Activated naive CD8-positive, alpha-beta T cell treated with anti-CD3 and anti-CD28 coated beads, Interleukin-2, amount 50 U/mL, for 16 hours (primary cell): ENCODE measurements at regions not wholly inside any gene's neighbourhood (a gene's known extent, or its start where the extent isn't known, plus 50 kb on each side); places are given as distances from the start of the nearest gene placed in this dataset.
"Not testable (repeated sequence)": the region's sequence is repeated elsewhere in the genome, so short reads cannot be mapped to it uniquely, and the experiment has no call there.

Source experiments
- DNase-seq: peaks from one replicate; pipeline ENCODE4 v3.0.0-alpha.2; 2020; ENCODE audit warnings: low read depth, low spot score

DNA sequence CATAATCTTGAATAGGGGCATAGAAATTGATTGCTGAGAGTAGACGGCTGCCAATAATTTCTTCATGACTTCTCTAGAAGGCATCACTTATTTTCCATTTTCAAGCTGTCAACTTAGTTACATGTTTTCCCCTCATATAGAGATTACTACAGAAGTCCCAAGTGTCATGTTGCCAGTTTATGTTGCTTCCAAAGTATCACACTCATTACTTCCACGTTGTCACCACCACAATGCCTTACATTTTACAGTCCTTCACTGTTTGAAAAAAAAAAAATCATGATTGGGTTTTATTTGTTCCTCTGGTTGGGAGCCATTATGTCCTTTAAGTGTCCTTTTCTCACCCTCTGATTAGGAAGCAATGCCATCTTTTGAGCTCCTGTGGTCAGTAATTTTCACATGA is 2144.6 kb upstream of the ACO1 start:
- no peak for DNase-seq

DNA sequence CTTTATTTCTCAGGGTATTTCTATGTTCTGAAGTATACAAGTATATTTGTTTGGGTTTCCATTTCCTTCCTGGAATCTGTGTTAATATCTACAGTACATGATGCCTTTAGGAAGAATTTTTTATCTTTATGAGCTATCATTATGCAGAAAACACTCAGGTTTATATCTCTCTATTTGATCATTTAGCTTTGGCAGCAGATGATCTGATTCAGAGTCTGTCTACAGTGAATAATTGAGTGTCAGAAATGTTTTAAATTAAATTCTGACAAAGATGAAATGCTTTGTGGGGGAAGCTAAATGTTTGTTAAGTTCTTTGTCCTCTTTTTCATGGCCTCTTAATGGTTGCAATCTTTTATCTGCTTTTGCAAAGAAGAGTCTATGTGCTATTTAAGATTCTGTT is 2141.0 kb upstream of the ACO1 start:
- DNase-seq = no peak

DNA sequence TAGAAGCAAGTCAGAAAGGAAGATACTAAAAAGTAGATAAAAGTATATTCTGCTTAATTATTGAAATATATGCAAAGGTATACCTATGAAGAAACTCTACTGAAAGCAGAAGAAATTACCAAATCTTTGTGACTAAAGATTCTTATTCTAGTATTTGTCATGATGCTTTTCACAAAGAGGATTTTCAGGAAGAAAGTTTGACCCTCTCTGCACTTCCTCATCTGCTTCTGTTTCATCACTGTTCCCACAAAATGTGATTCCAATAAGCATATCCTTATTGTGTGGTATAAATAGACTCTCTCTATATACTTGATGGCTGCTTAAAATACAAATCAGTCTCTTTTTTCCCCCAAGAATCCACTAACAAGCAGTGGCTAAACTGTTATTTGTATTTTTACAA is 2139.6 kb upstream of the ACO1 start:
- DNase-seq = no peak

DNA sequence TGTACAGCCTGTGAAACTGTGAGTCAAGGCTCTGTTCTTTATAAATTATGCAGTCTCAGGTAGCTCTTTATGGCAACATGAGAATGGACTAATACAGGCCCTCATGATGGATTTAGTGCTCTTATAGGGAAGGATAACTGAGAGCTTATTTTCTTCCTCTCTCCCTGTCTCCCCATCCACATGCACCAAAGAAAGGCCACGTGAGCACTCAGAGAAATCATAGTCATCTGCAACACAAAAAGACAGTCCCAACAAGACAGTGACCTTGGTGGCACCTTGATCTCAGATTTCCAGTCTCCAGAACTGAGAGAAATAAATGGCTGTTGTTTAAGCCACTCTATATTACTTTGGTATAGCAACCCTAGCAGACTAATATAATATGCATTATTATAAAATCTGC is 2133.6 kb upstream of the ACO1 start:
- DNase-seq = no peak

DNA sequence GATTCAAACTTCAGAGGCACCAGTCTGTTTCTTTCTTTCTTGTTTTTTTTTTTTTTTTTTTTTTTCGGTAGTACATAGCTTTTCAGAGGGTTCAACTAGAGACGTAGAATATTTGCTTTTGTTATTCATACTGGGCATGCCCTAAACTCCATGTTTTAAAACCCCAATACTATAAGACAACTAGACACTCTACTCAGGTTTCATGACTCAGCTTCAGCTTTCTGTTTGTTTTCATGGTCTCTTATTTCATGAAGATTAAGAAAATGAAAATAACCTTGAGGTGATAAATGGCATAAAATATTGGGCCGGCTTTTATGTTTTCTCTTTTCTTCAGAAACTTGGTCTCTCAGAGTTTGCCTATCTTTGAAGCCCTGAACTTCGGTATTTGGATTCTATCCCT is 2126.3 kb upstream of the ACO1 start:
- no peak for DNase-seq

DNA sequence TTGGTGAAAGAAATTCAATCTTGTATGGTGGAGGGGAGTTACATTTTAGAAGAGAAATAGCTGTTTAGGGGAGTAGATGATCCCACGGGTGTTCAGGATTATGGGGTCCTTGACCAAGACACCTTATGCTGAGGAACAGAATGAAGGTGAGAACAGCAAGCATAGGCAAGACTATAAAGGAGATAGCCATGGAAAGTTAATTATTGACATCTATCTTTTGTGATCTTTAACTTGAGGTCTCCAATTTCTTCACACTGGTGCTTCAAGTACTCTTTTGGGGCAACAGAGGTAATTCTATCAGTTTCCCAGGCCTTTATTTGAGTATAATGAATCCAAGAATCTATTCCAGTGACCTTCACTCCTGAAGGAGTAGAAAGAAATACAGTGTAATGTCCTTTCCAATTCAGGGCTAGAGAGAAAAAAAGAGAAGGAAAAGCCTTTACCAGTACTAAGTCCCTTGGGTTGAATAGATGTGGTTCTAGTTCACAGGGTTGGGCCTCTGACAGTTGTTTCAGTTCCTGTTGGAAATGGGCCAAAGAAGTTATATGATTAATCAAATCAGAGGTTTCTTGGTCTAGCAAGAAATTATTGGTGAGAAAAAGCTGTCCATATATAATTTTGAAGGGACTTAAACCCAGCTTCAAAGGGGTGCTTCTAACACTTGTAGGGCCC is 2104.1 kb upstream of the ACO1 start:
- DNase-seq = no peak

DNA sequence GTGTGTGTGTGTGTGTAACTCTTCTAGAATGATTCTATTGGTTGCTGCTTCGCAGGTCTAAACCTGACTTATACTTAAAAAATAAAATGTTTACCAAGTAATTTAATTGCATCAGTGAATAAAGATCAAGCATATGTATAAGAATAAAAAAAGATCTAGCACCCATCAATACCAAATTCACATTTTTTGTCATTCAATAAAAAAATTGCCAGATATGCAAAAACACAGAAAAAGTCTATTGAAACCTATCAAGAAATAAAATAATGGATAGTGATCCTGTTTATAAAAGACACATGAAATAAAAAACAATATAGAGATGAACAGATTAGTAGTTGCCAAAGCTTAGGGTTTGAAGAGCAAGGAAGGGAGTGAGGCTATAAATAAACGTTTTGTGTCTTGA is 2095.0 kb upstream of the ACO1 start:
- no peak for DNase-seq

DNA sequence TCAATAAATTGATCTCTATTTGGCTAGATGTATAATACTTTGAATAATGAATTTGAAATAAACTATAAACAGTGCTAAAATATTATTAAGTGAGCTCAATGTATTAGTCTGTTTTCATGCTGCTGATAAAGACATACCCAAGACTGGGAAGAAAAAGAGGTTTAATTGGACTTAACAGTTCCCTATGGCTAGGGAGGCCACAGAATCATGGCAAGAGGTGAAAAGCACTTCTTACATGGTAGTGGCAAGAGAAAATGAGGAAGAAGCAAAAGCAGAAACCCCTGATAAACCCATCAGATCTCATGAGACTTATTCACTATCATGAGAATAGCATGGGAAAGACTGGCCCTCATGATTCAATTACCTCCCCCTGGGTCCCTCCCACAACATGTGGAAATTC is 2092.4 kb upstream of the ACO1 start:
- DNase-seq = not testable (repeated sequence)

DNA sequence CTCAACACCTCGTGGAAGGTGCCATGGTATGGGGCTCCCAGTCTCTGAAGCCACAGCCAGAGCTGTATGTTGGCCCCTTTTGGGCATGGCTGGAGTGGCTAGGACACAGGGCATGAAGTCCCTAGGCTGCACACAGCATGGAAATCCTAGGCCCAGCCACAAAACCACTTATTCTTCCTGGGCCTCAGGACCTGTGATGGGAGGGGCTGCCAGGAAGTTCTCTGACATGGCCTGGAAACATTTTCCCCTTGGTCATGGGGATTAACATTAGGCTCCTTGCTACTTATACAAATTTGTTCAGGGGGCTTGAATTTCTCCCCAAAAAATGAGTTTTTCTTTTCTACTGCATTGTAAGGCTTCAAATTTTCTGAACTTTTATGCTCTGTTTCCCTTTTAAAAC is 2091.2 kb upstream of the ACO1 start:
- DNase-seq = no peak

DNA sequence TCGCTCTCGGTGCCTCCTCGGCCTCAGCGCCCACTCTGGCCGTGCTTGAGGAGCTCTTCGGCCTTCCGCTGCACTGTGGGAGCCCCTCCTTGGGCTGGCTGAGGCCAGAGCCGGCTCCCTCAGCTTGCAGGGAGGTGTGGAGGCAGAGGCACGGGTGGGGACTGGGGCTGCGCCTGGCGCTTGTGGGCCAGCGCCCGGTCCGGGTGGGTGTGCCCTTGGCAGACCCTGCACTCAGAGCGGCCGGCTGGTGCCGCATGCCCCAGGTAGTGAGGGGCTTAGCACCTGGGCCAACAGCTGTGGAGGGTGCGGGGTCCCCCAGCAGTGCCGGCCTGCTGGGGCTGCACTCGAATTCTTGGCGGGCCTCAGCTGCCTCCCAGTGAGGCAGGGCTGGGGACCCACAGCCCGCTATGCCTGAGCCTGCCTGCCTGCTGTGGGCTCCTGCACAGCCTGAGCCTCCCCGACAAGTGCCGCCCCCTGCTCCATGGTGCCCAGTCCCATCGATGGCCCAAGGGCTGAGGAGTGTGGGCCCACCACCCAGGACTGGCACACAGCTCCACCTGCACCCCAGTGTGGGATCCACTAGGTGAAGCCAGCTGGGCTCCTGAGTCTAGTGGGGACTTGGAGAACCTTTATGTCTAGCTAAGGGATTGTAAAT is 2085.2 kb upstream of the ACO1 start:
- DNase-seq = no peak

DNA sequence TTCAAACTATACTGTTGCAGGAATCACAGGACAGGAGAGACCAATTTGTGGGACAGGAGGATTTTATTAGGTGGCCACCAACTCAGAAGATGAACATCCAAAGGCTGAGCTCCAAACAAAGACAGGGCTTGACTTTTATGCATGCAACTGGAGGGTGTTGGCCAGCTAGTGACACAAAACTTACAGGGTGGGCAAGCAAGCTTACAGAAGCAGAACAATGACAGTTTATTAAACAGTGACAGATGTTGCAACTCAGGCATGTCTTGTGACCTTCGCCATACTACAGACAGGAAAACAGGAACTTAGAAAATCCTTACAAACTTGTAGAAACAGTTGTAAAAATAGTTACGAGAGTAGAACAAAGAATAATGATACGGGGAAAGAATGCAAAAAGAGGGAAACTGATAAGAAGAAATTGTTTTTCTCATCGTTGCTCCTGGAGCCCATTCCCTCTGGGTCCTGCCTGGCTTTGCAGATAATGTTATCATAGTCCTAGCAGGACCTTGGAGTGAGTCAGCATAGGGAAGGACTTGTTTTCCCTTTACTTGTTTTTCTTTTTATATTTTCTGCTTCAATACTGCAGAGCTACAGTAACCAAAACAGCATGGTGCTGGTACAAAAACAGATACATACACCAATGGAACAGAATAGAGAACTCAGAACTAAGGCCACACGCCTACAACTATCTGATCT is 2083.0 kb upstream of the ACO1 start:
- DNase-seq = no peak

DNA sequence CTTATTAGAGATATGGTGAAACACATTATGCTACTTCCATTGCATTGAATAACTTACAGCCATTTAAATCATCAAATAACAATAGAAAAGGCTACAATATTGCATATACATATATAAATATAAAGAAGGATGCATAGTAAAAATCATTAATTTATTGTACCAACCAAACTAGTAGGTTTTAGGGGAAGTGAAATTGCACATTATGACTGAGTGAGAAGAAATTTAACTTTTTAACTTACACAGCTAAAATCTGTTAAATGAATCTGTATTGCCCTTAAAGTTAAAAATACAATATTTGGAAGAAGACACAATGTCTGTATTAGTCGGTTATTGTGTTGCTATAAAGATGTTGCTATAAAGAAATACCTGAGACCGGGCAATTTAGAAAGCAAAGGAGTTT is 2073.7 kb upstream of the ACO1 start:
- no peak for DNase-seq

DNA sequence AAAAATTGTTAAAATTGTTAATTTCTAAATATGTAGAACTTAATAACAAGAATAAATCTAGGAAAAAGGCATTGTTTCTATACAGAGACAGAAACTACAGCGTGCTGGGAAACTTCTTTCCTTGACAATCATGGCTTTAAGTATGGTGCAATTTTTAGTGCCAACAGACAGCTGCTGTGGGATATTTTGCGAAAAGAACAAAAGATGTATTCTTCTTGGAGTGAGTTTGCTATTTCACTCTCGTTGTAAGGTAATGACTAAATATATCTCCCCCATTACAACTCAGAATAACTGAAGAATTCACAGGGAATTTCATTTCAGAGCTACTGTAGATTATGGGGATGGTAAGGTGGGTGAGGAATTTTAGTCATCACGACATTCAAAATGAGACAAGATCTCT is 2055.0 kb upstream of the ACO1 start:
- no peak for DNase-seq

DNA sequence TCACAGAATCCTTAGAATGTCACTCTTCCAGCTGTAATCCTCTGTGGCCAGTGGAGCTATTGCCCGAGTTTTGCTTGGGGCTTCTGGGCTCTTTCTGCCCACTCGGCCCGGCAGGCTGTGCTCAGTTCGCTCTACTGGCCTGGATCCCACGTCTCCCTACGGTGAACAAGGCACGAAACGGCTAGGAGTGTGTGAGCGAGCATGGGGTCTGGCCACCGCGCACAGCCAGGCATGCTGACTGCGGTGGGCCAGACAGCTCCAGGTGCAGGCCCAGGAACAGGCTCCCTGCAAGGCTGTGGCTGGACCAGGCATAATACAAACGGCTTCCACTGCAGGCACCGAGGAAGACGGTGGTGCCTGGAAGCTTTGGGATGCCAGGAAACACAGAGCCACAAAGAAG is 2035.5 kb upstream of the ACO1 start:
- DNase-seq = no peak

DNA sequence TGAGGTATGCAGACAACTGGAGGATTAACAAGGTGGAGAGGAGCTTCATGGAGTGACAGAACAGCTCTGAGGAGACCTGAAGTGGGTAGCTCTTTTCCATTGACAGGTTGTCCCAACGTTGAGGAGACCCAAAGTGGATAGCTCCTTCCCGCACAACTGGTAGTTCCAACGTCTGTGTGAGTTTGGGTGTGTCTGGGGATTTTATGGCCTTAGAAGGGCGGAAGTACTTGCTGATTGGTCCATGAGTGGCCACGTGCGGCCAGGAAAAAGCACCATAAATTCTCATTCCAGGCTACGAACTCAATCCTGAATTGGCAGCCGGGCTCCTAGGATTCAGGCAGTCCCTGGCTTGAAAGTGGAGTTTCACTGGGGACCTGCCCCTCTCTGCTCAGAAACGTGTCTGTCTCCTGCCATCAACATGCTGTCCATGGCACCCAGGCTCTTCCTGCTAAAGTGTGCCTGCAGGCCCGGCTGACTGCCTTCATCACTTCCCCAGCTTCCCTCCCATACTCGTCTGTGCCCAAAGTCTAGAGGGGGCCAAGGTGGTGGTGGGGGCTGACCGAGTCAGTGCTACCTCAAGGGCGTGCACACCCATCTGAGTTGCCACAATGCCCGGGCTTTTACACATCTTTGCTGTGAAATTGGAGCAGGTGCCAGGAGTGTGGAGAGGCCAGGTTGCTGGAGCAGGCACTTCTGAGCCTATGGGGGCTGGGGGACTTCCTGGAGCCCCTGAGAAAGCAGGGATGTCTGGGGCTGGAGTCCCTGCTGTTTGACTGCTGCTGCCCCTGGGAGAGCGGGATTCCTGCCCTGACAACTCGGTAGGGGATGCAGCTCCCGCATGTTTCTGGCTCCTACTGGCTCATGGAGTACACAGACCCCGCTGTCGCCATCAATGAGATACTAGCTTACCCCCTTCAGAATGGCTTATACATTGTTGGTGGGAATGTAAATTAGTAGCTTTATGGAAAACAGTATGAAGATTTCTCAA is 2034.6 kb upstream of the ACO1 start:
- DNase-seq = no peak

DNA sequence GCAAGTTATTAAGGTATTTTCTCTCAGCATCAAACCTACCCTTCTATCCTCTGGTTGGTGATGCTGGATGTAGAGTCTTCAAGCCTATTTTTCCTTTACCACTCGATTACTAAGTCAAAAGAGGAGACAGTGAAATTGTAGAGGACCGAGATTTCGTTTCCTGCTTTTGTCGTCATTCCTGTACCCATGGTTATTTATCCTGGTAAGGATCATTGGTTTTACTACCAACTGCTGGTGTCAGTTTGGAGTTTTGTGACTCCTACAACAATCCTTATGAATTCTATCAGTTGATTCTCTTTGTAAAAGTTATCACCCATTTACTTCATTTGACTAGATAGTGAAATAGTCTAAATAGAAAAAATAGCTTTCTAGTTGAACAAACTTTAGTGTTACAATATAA is 2028.2 kb upstream of the ACO1 start:
- no peak for DNase-seq

DNA sequence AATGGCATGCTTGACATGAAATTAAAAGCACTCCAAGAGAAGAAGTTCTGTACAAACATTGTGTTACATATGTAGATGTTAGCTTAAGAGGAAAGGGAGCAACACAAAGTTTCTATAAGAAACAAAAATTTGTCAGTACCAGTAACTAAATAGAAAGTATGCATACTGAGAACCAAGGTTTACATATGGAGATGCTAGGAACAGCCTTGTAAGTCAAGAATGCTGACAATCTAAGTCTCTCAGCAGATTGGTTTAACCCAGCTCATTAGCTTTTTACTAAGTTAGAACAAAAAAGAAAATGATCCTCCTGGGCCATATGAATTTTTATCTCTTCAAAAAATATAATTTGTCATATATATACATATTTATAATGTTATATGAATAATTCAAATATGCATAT is 2022.1 kb upstream of the ACO1 start:
- no peak for DNase-seq

DNA sequence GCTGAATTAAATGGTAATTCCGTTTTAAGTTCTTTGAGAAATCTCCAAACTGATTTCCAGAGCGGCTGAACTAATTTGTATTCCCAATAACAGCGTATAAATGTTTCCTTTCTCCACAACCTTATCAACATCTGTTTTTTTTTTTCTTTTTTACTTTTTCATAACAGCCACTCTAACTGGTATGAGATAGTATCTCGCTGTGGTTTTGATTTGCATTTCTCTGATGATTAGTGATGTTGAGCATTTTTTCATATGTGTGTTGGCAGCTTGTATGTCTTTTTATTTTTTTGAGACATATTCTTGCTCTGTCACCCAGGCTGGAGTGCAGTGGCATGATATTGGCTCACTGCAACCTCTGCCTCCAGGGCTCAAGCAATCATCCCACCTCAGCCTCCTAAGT is 2018.3 kb upstream of the ACO1 start:
- not testable (repeated sequence) for DNase-seq

DNA sequence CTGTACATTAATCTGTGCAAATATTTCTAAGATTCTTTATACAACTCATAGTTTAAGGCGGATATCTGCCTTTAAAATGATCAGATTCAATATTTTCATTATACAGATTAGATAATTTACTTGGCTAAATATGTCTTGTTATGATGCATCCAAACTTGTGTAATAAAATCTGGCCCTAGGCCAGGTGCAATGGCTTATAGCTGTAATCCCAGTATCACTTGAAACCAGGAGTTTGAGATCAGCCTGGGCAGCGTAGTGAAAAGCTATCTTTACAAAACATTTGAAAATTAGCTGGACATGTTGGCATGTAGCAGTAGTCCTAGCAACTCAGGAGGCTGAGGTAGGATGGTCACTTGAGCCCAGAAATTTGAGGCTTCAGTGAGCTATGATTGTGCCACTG is 2002.2 kb upstream of the ACO1 start:
- no peak for DNase-seq

DNA sequence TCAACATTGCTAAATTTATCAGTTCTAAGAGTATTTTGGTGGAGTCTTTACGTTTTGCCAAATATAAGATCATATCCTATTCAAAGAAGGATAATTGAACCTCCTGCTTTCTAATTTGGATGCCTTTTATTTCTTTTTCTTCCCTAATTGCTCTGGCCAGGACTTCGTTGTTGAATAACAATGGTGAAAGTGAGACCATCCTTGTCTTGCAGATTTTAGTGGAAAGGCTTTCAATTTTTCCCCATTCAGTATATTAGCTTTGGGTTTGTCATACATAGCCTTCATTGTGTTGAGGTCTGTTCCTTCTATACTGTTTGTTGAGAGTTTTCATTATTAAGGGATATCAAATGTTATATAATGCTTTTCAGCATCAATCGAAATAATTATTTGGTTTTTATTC is 1974.2 kb upstream of the ACO1 start:
- DNase-seq = no peak

DNA sequence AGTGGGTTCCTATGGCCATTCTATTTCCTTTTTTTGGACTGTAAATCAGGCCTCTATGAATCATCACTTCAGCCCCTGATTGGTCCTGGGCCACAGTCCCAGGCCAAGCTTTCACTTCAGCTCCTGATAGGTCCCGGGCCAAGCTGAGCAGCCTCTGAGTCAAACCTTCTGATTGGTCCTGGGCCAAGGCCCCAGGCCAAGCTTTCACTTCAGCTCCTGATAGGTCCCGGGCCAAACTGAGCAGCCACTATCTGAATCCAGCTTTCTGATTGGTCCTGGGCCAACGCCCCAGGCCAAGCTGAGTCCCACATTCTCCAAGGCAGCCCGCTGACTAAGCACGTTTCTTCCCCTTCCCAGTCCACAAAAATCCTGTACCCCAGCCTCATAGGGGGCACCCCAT is 1972.9 kb upstream of the ACO1 start:
- DNase-seq = no peak

DNA sequence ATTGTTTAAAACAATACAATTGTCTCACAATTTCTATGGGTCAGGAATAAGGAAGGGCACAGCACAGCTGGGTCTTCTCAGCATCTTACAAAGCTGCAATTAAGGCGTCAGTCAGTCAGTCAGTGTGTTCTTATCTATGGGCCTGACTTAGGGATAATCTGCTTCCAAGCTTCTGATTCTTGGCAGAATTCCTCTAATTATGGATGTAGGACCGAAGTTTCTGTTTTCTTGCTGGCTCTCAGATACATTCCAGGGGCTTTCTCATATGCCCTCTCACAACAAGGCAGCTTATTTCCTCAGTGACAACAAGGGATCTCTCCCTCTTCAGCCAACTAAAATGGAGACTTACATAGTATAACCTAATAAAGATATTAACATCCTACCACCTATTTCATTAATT is 1925.3 kb upstream of the ACO1 start:
- DNase-seq = no peak
